ENCODE measurements at regions not wholly inside any gene's neighbourhood (a gene's known extent, or its start where the extent isn't known, plus 50 kb on each side); places are given as distances from the start of the nearest gene placed in this dataset.
"Not testable (repeated sequence)": the region's sequence is repeated elsewhere in the genome, so short reads cannot be mapped to it uniquely, and the experiment has no call there.

DNA sequence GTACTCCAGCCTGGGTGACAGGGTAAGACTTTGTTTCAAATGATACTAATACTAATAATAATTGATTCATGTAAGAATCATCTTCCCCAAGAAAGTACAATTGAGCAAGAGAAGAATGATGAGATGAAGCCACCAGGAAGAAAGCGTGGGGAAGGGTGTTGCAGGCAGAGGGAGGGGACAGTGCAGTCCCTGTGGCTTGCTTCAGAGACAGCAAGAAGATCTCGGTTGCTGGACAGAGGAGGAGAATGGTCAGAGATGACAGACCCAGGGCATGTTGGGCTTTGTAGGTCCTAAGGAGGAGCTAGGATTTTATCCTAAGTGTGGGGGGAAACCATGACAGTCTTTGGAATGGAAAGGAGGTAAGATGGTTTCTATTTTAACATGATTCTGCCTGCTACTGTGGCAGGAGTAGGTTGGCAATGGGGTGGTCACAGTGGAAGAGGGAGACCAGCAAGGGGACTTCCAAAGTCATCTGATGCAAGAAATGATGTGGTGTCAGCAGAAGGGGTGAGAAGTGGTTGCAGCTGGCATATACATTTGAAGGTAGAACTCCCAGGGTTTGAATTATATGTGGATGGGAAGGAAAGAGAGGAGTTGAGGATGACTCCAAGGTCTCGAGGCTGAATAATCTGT is 293.4 kb downstream of the NPIPA7 start:
- not testable (repeated sequence) for TF ChIP-seq CTCF, POLR2A (IDR thresholded peaks at IDR 0.05)
